NCI-H1436 treated with DMSO at 0.1 percent for 48 hours (cell line): ENCODE measurements at regions not wholly inside any gene's neighbourhood (a gene's known extent, or its start where the extent isn't known, plus 50 kb on each side); places are given as distances from the start of the nearest gene placed in this dataset.
"Not testable (repeated sequence)": the region's sequence is repeated elsewhere in the genome, so short reads cannot be mapped to it uniquely, and the experiment has no call there.

ENCODE experiments used
- DNase-seq: peaks from one replicate; lab custom pipeline; 2025; lab: John Stamatoyannopoulos, UW

DNA sequence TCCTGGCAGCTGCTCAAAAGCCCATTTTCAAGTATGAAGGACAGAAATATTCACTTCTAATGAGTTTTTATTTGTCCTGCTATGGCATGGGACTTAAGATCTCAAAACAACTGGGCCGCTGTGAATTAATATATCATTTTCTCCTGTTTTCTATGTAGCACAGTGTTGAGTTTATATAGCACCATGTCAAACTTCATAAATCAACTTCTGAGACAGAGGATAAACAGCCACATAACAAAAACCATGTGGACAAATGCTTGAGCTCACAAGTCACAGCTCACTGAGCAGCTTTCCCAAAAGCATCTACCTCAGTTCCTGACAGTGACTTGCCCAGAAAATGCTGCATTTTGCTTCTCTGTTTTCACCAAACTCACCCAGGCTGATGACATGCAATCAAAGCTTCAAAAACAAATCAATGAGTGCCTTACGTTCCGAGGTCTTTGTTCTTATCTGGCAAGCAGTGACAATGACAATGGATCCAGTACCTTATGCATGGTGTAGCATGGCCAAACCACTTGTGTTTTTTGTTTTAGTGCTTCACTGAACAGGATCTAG lies 722.6 kb downstream of the LRRIQ3 start:
- no peak for DNase-seq

- DNase-seq: no peak
Observed at GRCh38 chr1:73472810-73473209, 725.2 kb downstream of the LRRIQ3 start.

DNA sequence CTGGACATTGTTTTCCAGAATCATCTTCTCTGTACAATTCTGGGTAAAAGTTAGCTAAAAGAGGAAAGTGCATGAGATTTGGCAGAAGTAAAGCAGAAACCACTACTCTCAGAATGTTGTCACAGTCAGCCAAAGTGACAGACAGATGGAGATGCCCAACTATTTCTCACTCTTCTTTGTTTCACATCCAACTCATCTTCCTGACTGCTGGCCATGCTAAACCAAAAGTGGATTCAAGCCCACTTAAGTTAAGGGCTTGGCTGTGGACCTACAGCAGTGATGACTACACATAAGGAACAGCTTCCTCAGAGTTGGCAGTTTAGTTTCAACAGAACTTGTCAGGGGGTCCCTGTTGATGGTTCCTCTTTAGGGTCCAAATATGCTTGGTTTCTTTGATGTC lies 730.2 kb downstream of the LRRIQ3 start:
- no peak for DNase-seq

GRCh38 chr1:73463873-73464272 lies 734.1 kb downstream of the LRRIQ3 start:
- DNase-seq: no peak

GRCh38 chr1:73452522-73452921 lies 745.5 kb downstream of the LRRIQ3 start:
- DNase-seq: no peak

DNA sequence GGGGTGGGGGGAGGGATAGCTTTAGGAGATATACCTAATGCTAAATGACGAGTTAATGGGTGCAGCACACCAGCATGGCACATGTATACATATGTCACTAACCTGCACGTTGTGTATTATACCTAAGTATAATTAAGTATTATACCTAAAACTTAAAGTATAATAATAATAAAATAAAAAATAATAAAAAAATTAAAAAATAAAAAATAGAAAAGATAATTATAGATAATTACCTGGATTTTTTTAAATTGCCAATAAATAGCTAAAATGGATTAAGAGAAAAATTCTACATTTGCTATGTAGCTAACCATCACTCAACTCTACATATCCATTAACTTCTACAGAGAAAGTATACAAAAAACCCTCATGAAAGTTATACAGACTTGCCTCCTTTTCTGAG lies 747.3 kb downstream of the LRRIQ3 start:
- not testable (repeated sequence) for DNase-seq

GRCh38 chr1:73411479-73411878 lies 786.5 kb downstream of the LRRIQ3 start:
- no peak for DNase-seq

- no peak for DNase-seq
Observed at GRCh38 chr1:73401666-73402065, 796.3 kb downstream of the LRRIQ3 start.

DNA sequence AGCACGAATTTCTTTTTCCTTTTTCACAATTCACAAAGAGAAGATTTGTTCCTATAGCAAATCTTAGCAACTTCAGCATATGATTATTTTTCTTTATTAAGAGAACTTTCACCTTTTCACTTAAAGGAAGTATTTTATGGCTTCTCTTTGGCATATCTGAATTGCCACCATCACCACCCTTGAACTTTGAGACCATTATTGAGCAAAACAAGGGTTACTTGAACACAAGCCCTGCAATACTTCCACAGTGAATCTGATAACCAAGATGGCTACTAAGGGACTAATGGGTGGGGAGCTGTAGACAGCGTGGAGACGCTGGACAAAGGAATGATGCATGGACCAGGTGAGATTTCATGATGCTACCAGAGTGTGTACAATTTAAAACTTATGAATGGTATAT lies 815.0 kb downstream of the LRRIQ3 start:
- DNase-seq: no peak

DNA sequence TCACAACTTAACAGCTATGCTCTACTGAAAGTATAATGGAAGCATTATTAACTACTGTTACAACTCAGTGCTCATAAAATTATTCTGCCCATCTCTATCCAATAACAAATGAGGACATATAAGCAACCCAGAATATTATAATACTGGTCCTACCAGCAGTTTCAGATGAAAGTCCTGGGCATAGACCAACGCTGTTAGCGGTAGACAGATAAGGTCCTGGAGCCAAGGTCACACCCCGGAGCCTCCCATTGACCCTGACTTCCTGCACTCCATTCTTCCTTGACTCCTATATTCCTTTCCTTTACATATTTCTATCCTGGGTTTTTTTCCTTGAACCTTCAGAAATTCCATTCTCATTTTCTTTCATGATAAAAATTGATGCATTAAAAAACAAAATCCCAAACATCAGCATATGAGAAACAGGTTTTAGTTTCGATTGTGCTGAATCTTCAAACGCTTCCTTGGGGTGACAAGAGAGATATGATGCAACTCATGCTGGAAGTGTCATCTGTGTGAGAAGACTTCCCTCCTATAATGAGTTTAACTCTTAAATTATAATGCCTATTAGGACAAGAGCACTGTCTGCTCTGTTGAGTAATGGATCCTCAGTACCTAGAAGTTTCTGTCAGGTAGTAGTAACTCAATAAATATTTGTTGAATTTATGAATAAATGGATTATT lies 831.1 kb downstream of the LRRIQ3 start:
- no peak for DNase-seq

- no peak for DNase-seq
Observed at GRCh38 chr1:73359001-73359400, 839.0 kb downstream of the LRRIQ3 start.

DNA sequence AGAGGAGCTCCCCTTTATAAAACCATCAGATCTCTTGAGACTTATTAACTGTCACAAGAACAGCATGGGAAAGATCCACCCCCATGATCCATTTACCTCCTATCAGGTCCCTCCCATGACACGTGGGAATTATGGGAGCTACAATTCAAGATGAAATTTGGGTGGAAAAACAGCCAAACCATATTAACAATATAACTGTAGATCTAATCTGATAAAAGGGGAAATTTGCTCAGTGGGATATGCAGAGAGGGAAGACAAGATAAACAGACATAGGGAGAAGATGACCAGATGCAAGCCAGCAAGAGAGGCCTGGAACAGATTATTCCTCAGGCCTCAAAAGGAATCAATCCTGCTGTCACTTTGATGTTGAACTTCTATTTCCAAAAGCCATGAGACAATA lies 841.5 kb downstream of the LRRIQ3 start:
- DNase-seq: no peak

- DNase-seq: no peak
Observed at GRCh38 chr1:73343947-73344346, 854.0 kb downstream of the LRRIQ3 start.

DNA sequence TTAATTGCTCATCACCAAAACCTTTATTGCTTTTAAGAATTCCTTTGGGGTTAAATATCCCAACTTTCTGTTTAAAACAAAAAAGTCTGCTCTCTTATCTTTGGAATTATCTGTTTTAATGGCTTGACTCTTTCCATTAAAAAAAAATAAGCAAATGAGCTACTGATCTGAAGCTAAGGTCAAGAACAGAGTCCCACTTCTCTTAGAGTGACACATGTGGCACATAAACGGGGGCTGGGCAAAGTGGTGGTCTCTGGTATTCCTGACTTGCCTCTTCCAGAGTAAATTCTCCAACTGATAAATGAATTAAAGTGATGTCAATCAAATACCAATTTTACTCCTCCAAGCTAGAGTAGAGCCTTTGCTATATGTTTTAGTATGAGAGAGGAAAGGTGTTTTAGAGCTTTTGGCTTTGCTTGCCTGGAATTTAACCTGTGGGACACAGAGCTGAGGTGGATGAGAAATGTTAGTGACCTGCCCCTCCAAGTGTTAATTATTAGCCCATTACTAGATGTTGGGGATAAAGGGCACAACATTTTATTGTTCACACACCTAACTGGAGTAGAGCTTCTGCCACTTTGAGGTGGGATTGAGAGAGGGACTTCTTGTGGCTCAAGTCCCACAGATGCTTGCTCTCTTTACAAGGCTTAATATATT lies 864.0 kb downstream of the LRRIQ3 start:
- DNase-seq: no peak

GRCh38 chr1:73331726-73332125 lies 866.2 kb downstream of the LRRIQ3 start:
- no peak for DNase-seq

DNA sequence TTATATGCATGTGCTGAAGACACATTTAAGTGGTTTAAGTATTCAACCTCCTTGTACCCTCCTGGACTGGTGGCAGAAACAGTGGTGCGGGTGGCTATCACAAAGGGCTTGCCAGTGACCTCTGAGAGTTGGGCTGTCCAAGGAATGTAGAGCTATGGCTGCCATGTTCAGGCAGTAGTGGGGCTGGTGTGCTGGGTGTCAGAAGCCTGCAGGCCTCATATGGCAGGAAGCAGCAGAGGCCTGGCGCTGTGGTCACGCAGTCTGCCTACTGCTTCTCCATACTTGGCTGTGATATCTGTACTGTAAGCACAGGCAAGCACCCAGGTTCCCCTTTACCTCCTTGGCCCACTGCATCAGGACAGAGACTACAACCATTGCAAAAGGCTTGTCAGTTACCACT lies 870.0 kb downstream of the LRRIQ3 start:
- no peak for DNase-seq

GRCh38 chr1:73327180-73327793 lies 870.7 kb downstream of the LRRIQ3 start:
- DNase-seq: no peak

DNA sequence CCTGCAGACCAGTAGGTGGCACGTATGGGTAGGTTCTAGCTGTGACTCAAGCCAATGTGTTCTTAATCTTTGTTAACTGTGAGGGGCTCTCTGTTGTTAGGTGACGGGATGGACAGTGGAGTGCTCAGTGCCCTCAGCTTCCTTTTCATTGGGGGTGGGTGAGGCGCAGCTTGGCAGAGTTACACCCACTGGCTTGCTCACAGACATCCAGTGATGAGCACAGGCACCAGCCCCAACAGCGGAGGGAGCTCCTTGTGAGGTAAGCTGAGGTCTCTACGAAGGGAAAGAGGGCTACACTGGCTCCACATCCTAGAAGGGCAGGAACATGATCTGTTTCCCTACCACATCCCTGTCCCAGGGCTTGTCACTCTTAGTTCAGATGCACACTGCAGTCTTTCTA lies 871.3 kb downstream of the LRRIQ3 start:
- DNase-seq: no peak

GRCh38 chr1:73310797-73311381 lies 887.1 kb downstream of the LRRIQ3 start:
- no peak for DNase-seq

- DNase-seq: no peak
Observed at GRCh38 chr1:73306899-73307555, 890.9 kb downstream of the LRRIQ3 start.

- DNase-seq: no peak
Observed at GRCh38 chr1:73273886-73274285, 924.1 kb downstream of the LRRIQ3 start.

GRCh38 chr1:73245196-73245595 lies 952.8 kb downstream of the LRRIQ3 start:
- DNase-seq: not testable (repeated sequence)
